ENCODE measurements at regions not wholly inside any gene's neighbourhood (a gene's known extent, or its start where the extent isn't known, plus 50 kb on each side); places are given as distances from the start of the nearest gene placed in this dataset.

- Histone ChIP-seq H3K9me2 (ENCODE audit: insufficient read depth) (no peaks in the 10 kb centered on the region), H4K20me1 (ENCODE audit: insufficient read depth) (no peaks in the 10 kb centered on the region), H3K27me3 (ENCODE audit: insufficient read depth, low read length) (no peaks in the 10 kb centered on the region), H3K79me2 (ENCODE audit: insufficient read depth, low read length) (no peaks in the 10 kb centered on the region), H3K27ac (ENCODE audit: low read depth, low read length) (no peak overlapping the region), H3K9me3 (ENCODE audit: control insufficient read depth in 1 of 2, insufficient read depth in 1 of 2, low read depth in 1 of 2, low read length in 2 of 2) (no peaks in the 10 kb centered on the region), H3K9ac (ENCODE audit: low read length) (no peak overlapping the region), H3K4me2 (ENCODE audit: low read length) (no peak overlapping the region), H3K4me3 (replicated peaks in 1 of 2; ENCODE audit: low read depth in 1 of 2, low read length in 2 of 2) (no peak overlapping the region), H3K4me1 (ENCODE audit: control insufficient read depth in 1 of 2, insufficient read depth in 2 of 2, low read length in 2 of 2) (no peaks in the 10 kb centered on the region), H3K36me3 (ENCODE audit: control insufficient read depth in 1 of 2, insufficient read depth in 2 of 2, low read length in 2 of 2) (no peaks in the 10 kb centered on the region), H2AFZ (ENCODE audit: low read depth, low read length, poor library complexity, severe bottlenecking) (no peak overlapping the region)
- no peak for ATAC-seq
- intact Hi-C loops (cut with micrococcal nuclease) = no loop called here
- DNase-seq (ENCODE audit: low read depth, low spot score) = no peak
- no TSS peak for BruUV-seq (replicated peaks)
- ChIA-PET RAD21 (ENCODE audit: low non-redundant PET in 1 of 2, low total read pairs in 2 of 2, uncharacterized antibody in 2 of 2, unreplicated experiment in 2 of 2) (no interaction called here), CTCF (no interaction called here), POLR2A (no interaction called here)
- TF ChIP-seq RAD21 (IDR thresholded peaks at IDR 0.05; ENCODE audit: low read depth) = no peak
- no peak for TF ChIP-seq TCF7L2 (IDR thresholded peaks at IDR 0.05; ENCODE audit: borderline replicate concordance, extremely low read depth, insufficient read depth, insufficient read length)
- no peak for TF ChIP-seq ELF1 (IDR thresholded peaks at IDR 0.05; ENCODE audit: borderline replicate concordance, low read depth)
These were observed 84.0 kb upstream of the PRICKLE1 start for GRCh38 chr12:42673535-42673934.

- Histone ChIP-seq H3K36me3 (ENCODE audit: control insufficient read depth in 1 of 2, insufficient read depth in 2 of 2, low read length in 2 of 2) (no peaks in the 10 kb centered on the region), H3K9me2 (ENCODE audit: insufficient read depth) (no peaks in the 10 kb centered on the region), H4K20me1 (ENCODE audit: insufficient read depth) (no peaks in the 10 kb centered on the region), H3K9me3 (ENCODE audit: control insufficient read depth in 1 of 2, insufficient read depth in 1 of 2, low read depth in 1 of 2, low read length in 2 of 2) (no peaks in the 10 kb centered on the region), H3K27me3 (ENCODE audit: insufficient read depth, low read length) (no peaks in the 10 kb centered on the region), H3K79me2 (ENCODE audit: insufficient read depth, low read length) (no peaks in the 10 kb centered on the region), H3K27ac (ENCODE audit: low read depth, low read length) (no peak overlapping the region), H2AFZ (ENCODE audit: low read depth, low read length, poor library complexity, severe bottlenecking) (no peak overlapping the region), H3K4me1 (ENCODE audit: control insufficient read depth in 1 of 2, insufficient read depth in 2 of 2, low read length in 2 of 2) (no peaks in the 10 kb centered on the region), H3K4me2 (ENCODE audit: low read length) (no peak overlapping the region), H3K9ac (ENCODE audit: low read length) (no peak overlapping the region), H3K4me3 (replicated peaks in 1 of 2; ENCODE audit: low read depth in 1 of 2, low read length in 2 of 2) (no peak overlapping the region)
- ATAC-seq (no peak), DNase-seq (ENCODE audit: low read depth, low spot score) (no peak)
- TF ChIP-seq EZH2phosphoT487 (IDR thresholded peaks at IDR 0.05; ENCODE audit: borderline replicate concordance) (no peak), ZNF274 (IDR thresholded peaks at IDR 0.05; ENCODE audit: low read depth, low read length) (no peak), ZFX (IDR thresholded peaks at IDR 0.05) (no peak), POLR2AphosphoS5 (IDR thresholded peaks at IDR 0.05; ENCODE audit: low read depth, low read length) (no peak), CBX3 (IDR thresholded peaks at IDR 0.05; ENCODE audit: low read depth) (no peak), SP1 (IDR thresholded peaks at IDR 0.05; ENCODE audit: low read depth) (no peak), RAD21 (IDR thresholded peaks at IDR 0.05; ENCODE audit: low read depth) (no peak), YY1 (IDR thresholded peaks at IDR 0.05; ENCODE audit: extremely low read depth, insufficient replicate concordance, low read depth, low read length) (no peak), ZBTB33 (IDR thresholded peaks at IDR 0.05; ENCODE audit: extremely low read depth, insufficient replicate concordance, low read length) (no peak), JUND (IDR thresholded peaks at IDR 0.05) (no peak), CEBPB (IDR thresholded peaks at IDR 0.05; ENCODE audit: low read depth) (no peak), REST (IDR thresholded peaks at IDR 0.05; ENCODE audit: low read depth) (no peak), FOSL1 (IDR thresholded peaks at IDR 0.05; ENCODE audit: low read depth) (no peak)
- ChIA-PET CTCF (no interaction called here), RAD21 (ENCODE audit: low non-redundant PET in 1 of 2, low total read pairs in 2 of 2, uncharacterized antibody in 2 of 2, unreplicated experiment in 2 of 2) (no interaction called here), POLR2A (no interaction called here)
- intact Hi-C loops (cut with micrococcal nuclease) = no loop called here
- no TSS peak for BruUV-seq (replicated peaks)
These were observed 81.2 kb upstream of the PRICKLE1 start for GRCh38 chr12:42670719-42671118.
